Stimulated activated CD8-positive, alpha-beta memory T cell treated with anti-CD3 and anti-CD28 coated beads, Interleukin-12 subunit alpha, Interleukin-12 subunit beta, amount 100 ng/mL, for 24 hours (primary cell): ENCODE measurements at regions not wholly inside any gene's neighbourhood (a gene's known extent, or its start where the extent isn't known, plus 50 kb on each side); places are given as distances from the start of the nearest gene placed in this dataset.
"Not testable (repeated sequence)": the region's sequence is repeated elsewhere in the genome, so short reads cannot be mapped to it uniquely, and the experiment has no call there.

ENCODE experiments used
- DNase-seq: peaks from one replicate; pipeline ENCODE4 v3.0.0-alpha.2; 2020; ENCODE audit errors: extremely low read depth

DNA sequence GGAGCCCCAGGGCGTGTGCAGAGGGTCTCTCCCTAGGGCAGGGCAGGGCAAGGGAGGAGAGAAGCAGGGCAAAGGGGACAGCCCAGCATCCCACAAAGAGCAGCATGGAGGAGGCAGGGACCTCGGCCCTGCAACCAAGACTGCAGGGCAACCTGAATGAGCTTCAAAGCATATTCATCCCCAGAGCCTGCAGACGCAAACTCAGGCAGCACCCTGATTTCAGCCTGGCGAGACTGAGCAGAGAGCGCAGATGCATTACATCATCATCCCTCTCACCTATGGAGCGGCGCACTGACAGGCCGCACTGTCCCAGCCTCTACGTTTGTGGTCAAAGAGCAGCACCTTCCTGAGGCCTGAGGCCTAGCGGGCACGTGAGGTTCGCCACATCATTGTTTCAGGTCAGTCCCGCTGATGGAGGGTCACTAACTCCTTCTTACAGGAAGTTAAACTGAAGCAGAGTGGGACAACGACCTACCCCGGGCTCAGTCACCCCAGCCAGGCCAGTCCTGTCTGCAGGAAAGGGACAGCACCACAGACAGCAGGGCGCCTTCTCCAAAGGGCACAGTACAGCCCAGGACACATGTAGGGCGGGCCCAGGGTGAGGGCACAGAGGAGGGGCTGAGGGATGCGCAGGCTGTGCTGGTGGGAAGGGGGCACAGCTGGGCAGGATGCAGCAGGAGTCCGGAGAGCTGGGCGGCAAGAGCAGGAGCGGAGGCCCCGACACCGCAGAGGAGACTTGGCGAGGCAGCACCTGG, 67.2 kb upstream of the RAB6C start:
- DNase-seq = no peak

DNA sequence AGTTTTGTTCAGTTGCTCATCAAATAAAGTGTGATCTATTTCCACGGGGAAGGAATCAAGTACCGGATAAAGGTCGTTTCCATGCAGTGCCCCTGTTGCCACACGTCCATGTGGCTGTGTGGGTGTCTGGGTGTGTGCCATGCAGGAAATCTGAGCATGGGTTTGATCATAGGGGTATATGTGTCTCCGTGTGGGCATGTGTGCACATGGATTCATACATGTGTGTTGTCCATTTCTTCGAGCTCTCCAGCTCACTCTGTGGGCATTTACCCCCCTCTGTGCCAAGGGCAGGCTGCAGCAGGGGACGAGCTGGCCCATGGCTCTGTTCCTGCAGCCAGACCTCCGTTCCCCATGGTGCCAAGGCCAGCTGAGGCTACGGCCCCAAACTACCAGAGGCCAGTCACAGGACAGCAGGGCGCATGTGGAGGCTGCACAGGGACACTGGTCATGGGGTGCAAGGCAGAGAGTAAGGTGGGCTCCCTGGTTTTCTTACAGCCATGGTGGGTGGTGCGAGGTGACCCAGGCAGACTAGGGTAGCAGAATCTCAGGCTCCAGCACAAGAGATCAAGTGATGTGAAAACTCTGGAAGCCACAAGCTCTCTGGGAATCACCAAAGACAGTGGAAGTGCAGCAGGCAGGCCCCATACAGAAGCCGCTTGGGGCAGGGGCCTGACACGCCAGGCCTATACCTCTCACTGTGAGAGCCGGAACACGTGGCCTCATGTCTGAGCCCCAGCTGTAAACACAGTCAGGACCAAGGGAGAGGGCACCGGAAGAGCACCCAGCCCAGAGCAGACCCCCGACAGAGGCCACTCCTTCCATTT, 66.4 kb upstream of the RAB6C start:
- no peak for DNase-seq

DNA sequence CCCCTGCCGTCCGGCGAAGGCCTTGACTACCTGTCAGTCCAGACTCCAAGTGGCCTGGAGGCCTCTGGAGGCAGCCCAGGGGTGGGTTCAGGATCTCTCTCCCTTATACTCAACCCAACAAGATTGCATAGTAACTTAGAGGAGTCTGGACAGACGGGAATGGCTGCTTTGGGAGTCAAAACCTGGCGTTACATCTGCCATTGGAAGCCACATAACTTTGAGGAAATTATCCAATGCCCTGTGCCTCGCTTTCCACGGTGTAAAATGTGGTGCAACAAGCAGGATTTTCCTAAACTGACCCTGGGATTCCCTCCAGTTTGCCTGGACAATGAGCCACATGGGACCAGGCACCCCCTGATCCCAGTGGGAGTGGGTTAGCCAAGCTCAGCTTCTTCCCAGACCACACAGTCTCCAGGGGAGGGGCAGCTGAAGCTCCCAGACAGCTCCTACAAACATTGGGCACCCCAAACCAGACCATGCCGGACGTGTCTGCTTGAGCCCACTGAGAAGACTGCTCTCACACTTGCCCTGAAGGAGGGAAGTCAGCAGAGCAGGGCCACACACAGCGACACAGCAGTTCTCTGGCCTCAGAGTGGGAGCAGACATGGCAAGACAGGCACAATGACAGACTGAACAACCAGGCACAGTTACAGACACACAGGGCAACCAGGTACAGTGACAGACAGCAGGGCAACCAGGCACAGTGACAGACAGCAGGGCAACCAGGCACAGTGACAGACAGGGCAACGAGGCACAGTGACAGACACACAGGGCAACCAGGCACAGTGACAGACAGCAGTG, 65.6 kb upstream of the RAB6C start:
- no peak for DNase-seq

DNA sequence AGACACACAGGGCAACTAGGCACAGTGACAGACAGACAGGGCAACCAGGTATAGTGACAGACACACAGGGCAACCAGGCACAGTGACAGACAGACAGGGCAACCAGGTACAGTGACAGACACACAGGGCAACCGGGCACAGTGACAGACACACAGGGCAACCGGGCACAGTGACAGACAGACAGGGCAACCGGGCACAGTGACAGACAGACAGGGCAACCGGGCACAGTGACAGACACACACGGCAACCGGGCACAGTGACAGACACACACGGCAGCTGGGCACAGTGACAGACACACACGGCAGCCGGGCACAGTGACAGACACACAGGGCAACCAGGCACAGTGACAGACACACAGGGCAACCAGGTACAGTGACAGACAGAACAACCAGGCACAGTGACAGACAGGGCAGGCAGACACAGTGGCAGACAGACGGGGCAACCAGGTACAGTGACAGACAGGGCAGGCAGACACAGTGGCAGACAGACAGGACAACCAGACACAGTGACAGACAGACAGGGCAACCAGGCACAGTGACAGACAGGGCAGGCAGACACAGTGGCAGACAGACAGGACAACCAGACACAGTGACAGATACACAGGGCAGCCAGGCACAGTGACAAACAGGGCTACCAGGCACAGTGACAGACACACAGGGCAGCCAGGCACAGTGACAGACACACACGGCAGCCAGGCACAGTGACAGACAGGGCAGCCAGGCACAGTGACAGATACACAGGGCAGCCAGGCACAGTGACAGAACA, 64.7 kb upstream of the RAB6C start:
- DNase-seq = no peak

DNA sequence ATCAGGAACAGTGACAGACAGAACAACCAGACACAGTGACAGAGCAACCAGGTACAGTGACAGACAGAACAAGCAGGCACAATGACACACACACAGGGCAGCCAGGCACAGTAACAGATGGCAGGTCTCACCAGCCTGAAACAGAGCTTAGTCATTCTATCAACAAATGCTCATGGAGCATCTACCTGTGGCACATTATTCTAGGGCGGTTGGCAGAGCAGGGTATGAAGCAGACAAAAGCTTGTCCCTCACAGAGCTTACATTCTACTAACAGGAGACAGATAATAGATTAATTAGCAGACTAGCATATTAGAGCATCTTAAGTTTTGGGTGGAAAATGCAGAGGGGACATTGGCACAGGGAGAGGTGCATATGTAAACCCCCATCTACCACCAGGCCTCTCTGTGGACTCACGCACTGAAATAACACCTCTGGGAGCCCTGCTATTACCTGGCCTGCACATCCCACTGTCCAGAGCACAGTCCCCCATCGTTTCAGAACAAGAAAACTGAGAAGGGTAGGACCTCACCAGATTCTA, 64.1 kb upstream of the RAB6C start:
- no peak for DNase-seq

DNA sequence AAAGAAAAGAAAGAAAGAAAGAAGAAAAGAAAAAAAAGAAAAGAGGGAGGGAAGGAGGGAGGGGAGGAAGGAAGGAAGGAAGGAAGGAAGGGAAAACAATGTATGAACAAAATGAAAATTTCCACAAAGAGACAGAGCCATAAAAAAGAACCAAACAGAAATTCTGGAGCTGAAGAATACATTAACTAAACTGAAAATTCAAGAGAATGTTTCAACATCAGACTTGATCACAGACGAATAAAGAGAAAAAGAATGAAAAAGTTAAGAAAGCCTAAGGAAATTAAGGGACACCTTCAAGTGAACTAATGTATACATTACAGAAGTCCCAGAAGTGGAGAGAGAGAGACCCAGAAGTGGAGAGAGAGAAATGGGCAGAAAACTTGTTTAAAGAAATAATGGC, 60.9 kb upstream of the RAB6C start:
- no peak for DNase-seq

DNA sequence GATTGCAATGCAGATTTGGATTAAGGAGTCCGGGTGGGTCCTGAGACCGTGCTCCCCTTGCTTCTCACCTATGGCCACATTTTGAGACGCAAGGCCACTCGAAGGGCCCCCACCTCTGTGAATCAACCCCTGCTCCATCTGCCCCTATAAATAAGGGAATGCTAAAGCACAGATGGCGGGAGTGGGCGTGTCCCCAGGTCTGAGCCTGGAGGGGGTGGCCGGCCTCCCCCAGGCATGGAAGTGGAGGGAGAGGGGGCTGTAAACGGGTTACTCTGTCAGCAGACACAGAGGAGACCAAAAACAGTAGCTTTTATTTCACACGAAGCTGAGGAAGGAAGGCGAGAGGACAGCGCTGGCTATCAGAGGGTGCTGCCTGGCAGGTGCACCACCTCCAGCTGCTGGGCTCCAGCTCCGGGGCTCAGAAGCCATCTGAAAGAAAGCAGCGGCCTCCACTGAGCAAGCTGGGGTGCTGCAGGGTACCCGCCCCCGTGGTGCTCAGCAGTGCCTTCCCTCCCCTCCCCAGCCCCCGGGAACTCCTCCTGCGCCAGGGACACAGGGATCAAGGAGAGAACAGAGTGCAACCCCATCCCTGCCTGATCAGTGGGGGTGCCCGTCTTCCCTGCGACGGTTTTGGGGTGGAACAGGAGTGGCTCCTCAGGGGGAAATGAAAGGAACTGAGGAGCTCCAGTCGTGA, 56.7 kb upstream of the RAB6C start:
- DNase-seq = no peak

DNA sequence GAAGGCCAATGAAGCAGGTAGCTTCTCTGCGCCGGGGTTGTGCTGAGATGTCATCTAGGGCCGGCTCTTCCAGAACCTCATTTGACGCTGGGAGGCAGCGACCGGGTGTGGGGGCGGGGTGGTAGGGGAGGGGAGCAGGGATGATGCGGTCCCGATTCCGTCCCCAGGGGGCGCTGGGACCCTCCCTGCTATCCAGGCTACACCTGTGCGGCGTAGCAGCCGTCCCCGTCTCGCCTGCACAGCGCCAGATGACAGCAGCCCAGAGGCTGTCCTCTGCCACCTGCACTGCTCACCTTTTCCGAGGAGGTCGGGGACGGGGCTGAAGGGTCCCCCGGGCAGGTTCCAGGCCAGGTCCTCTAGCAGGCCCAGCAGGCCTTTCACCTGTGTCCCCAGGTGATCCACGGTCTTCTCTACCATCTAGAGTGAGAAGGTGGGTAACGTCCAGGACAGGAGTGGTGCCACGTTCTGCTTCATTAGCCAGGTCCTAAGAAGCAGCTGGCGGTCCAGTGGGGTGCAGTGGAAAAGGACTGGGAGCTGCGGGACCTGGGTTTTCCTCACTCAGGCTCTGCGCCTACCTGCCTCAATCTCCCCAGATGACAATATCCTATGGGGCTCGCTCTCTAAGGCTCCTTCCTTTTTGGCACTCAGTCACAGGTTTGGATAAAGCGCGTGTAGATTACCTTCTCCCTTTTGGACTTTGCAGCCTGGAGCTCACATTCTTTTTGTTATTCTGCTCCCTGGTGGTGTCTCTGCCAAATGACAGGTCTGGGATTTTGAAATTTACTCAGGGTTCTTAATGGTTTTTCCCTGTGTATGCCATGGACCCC, 56.0 kb upstream of the RAB6C start:
- DNase-seq = no peak

DNA sequence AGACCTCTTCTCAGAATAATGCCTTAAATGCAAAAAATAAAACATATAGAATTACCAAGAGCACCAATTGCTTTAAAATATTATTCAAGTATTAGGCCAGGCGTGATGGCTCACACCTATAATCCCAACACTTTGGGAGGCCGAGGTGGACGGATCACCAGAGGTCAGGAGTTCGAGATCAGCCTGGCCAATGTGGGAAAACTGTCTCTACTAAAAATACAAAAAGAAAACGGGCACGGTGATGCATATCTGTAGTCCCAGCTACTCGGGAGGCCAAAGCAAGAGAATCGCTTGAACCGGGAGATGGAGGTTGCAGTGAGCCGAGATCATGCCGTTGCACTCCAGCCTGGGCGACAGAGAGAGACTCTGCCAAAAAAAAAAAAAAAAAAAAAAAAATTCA, 55.4 kb upstream of the RAB6C start:
- not testable (repeated sequence) for DNase-seq

DNA sequence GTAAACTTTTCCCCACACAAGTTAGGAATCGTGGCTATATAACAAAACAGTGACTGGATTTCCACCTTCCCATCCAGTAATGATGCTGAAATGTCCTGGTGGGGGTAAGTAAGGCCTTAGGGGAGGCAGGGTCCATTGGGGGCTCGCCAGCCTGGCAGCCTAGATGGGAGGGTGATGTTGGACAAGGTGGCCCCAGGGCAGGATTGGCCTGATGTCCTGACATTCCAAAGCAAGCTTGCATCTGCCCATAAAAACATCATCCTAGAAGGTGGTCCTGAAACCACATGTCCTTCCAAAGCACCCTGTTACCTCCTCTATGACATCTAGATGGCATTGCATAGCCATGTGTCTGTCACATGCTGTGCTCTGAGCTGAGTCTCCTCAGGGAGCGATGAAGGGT, 54.1 kb upstream of the RAB6C start:
- no peak for DNase-seq

DNA sequence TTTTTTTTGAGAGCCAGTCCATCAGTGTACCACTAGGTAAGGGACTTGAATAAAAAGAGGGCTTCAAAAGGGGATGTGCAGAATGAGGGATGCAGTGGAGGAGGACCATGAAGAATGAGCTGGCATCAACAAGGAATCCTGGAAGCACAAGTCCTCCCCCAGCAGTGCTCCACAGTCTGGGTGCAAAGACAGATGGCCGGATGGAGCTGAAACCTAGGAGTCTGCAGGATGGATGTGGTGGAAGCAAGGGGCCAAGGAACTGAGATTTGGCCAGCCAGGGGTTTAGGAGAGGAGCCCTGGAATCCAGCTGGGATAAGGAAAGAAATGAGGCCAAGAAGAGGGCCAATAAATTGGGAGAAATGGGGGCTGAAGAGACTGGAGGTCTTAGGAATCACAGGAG, 51.8 kb upstream of the RAB6C start:
- DNase-seq = no peak

DNA sequence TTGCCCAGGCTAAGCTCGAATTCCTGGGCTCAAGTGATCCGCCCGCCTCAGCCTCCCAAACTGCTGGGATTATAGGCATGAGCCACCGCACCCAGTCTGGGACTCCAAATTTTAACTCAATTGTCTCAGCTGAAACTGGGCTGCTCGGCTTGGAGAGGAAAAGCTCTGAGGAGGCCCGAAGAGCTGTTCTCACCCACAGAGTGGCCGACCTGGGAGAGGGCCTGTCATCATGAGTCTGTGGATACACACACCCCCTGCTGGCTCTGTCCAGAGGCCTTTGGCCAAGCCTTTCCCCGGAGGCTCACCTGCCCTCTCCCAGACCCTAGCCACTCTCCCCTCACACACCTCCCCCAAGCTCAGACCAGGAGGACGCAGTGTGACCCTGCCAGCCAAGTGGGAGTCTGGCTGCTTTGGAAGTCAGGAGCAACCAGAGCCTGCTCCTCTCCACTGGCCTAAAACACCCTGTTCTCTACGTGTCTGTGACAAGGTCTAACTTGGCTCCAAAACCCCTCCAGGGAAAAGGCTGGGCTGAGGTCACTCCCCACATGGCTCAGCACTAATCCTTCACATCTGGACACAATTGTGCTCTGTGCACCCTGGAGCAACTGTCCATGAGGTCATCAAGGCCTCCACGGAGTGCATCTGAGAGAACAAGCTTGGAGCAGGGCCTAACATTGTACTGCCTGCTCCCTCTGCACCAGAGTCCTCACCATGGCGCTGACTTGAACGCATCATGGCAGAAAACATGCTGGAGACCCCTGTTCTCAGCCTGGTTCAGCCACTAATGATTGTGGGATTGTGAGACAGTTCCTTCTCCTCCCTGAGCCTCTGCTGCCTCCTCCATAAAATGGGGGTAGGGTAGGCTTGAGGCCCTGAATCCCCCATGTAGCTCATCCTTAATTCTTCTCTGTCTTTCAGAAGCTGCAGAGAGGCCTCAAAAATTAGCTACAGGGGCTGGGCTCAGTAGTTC, 49.9 kb upstream of the RAB6C start:
- no peak for DNase-seq
